ENCODE measurements at regions not wholly inside any gene's neighbourhood (a gene's known extent, or its start where the extent isn't known, plus 50 kb on each side); places are given as distances from the start of the nearest gene placed in this dataset.

DNA sequence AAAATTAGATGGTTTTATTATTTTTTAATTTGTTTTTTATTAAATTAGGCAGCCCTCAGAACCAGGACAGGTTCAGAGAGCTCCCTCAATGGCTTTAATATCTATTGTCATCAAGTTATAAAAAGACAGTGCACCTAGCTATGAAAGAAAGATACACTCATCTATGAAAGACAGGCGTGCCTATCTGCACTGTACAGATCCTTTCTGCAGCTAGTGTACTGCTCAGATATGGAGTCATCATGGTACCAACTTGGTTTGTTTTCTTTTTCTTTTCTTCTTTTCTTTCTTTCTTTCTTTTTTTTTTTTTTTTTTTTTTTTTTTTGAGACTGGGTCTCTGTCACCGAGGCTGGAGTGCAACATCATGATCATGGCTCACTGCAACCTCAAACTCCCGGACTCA, 54.8 kb upstream of the GPBP1 start:
- WGBS, 2 experiments (ENCODE audit: extremely low coverage in 1 of 2, insufficient coverage in 1 of 2, insufficient read length in 1 of 2, insufficient replicate concordance in 2 of 2, low coverage in 1 of 2, low lambda C conversion rate in 2 of 2, missing lambda C conversion rate in 1 of 2) = 81% methylated on average over 2 of the region's 3 CpGs; no CpG with 5 or more reads in 1 of the 2 experiments
- Histone ChIP-seq H2AK5ac (ENCODE audit: low read depth, low read length) (no peak overlapping the region), H3K27me3 (replicated peaks in 1 of 4; ENCODE audit: control insufficient read depth in 3 of 4, extremely low read depth in 1 of 4, insufficient read depth in 3 of 4, low read length in 3 of 4) (no peaks in the 10 kb centered on the region), H2BK120ac (replicated peaks; ENCODE audit: low read depth, low read length) (no peak overlapping the region), H2BK5ac (ENCODE audit: low read depth, low read length) (no peak overlapping the region), H3K56ac (replicated peaks; ENCODE audit: insufficient read length, low read depth, low read length) (no peak overlapping the region), H2BK20ac (ENCODE audit: low read length) (no peak overlapping the region), H3K79me2 (ENCODE audit: control insufficient read depth in 1 of 2, insufficient read depth in 2 of 2, low read length in 2 of 2) (no peaks in the 10 kb centered on the region), H4K8ac (ENCODE audit: extremely low read depth, insufficient read depth, low read length) (no peak overlapping the region), H3K9me3 (ENCODE audit: insufficient read depth in 2 of 2, low read depth in 1 of 2, low read length in 1 of 2) (peaks cover 6 to 7% of the 10 kb centered on the region in 2 experiments; a peak in 1 of 4 replicates), H3K4ac (replicated peaks; ENCODE audit: insufficient read length, low read depth, low read length) (no peak overlapping the region), H2BK12ac (ENCODE audit: low read depth, low read length) (no peak overlapping the region), H3K27ac (ENCODE audit: low read depth, low read length) (no peak overlapping the region), H3K79me1 (ENCODE audit: low read depth, low read length) (no peaks in the 10 kb centered on the region), H3K36me3 (ENCODE audit: control insufficient read depth in 2 of 4, insufficient read depth in 4 of 4, low read length in 3 of 4) (no peaks in the 10 kb centered on the region), H3K23me2 (ENCODE audit: low read depth, low read length) (no peaks in the 10 kb centered on the region), H3K4me2 (ENCODE audit: insufficient read depth in 1 of 2, low read depth in 2 of 2, low read length in 2 of 2) (no peak overlapping the region), H3K9ac (replicated peaks in 1 of 4; ENCODE audit: extremely low read depth in 1 of 4, low read depth in 3 of 4, low read length in 3 of 4) (no peak overlapping the region), H4K5ac (ENCODE audit: insufficient read length, low read depth, low read length) (no peak overlapping the region), H3K18ac (ENCODE audit: extremely low read depth, low read length) (no peak overlapping the region), H2AFZ (ENCODE audit: low read length) (no peak overlapping the region), H4K91ac (replicated peaks; ENCODE audit: insufficient read length, low read length) (no peak overlapping the region), H3K14ac (ENCODE audit: insufficient read length) (no peak overlapping the region), H3K4me1 (replicated peaks in 1 of 4; ENCODE audit: control insufficient read depth in 3 of 4, insufficient read depth in 4 of 4, low read length in 3 of 4) (no peaks in the 10 kb centered on the region), H4K20me1 (replicated peaks in 1 of 2; ENCODE audit: control insufficient read depth in 1 of 2, insufficient read depth in 2 of 2, low read length in 2 of 2) (no peaks in the 10 kb centered on the region), H3K23ac (ENCODE audit: insufficient read length) (no peak overlapping the region), H2BK15ac (ENCODE audit: low read length) (no peak overlapping the region), H3K4me3 (ENCODE audit: extremely low read depth in 1 of 4, insufficient read depth in 2 of 4, low read depth in 3 of 4, low read length in 4 of 4) (no peak overlapping the region)
- POLR2A ChIA-PET (ENCODE audit: partially characterized antibody) = interaction anchor here (0.8 kb wide), 1 partner anchor 165 kb away, joined by 3 read pairs; no protein-coding TSS in a partner anchor
- DNase-seq (ENCODE audit: low read depth in 1 of 2, low spot score in 2 of 2) (no peak), FAIRE-seq (no peak)
- CTCF ChIA-PET (ENCODE audit: partially characterized antibody) = interaction anchor here (1.1 to 1.4 kb wide), 2 partner anchors 19 to 37 kb away, joined by 3 to 4 read pairs; no protein-coding TSS in a partner anchor
- no peak for TF ChIP-seq RXRA (IDR thresholded peaks at IDR 0.05; ENCODE audit: insufficient read depth, low read depth, low read length)
- TF ChIP-seq JUN (IDR thresholded peaks at IDR 0.05; ENCODE audit: low read depth, low read length) = no peak
- no peak for TF ChIP-seq KDM5A (IDR thresholded peaks at IDR 0.05; ENCODE audit: low read length)
